HG03520 (cell line): ENCODE measurements at regions not wholly inside any gene's neighbourhood (a gene's known extent, or its start where the extent isn't known, plus 50 kb on each side); places are given as distances from the start of the nearest gene placed in this dataset.

ENCODE experiments used
- ATAC-seq: cut with Tn5 transposase; IDR thresholded peaks from one replicate; pipeline ENCODE4 v1.9.1; 2021; ENCODE audit warnings: mild to moderate bottlenecking, moderate library complexity; ENCODE audit not compliant: unreplicated experiment

- no peak for ATAC-seq
These were observed 1978.3 kb upstream of the PIK3C3 start for GRCh38 chr18:39976771-39977170.

- no peak for ATAC-seq
These were observed 1982.5 kb upstream of the PIK3C3 start for GRCh38 chr18:39972521-39972920.

GRCh38 chr18:39969803-39970494 lies 1985.1 kb upstream of the PIK3C3 start:
- ATAC-seq, result no peak

DNA sequence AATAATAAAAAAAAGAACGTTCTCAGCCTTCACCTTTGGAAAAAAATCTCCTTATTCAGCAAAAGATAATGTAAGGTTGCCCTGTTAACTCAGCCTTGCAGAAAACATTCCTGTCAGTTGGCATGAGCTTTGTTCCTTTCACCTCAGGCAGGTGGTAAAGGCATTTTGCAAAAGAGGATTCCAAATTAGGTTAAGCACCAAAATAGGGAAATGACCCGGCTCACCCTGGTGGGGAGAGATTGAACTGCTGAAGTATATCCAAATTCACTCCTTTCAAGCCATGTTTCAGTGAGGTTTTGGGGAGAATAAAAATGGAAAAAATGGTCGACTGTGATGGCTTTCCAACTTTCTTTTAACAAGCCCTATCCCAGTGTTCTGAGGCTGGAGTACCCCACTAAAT lies 1988.8 kb upstream of the PIK3C3 start:
- ATAC-seq, result no peak

GRCh38 chr18:39962546-39962945 lies 1992.5 kb upstream of the PIK3C3 start:
- no peak for ATAC-seq

DNA sequence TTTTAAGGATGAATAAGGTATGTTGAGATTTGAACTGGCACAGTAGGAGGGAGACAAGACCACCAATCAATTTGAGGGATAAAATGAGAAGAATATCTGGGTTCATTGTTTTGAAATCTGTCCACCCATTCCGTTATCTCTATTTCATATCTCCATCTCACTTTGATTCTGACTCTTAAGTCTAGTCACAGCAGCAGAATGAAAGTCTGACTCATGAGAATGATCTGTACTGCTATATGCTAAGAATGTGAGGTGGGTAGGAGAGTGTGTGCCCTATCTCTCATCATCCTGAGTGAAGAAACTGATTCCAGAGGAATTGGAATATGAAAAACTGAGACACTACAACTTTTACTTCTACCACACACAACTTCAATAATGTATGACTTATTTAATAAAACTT lies 1994.5 kb upstream of the PIK3C3 start:
- ATAC-seq, result no peak

DNA sequence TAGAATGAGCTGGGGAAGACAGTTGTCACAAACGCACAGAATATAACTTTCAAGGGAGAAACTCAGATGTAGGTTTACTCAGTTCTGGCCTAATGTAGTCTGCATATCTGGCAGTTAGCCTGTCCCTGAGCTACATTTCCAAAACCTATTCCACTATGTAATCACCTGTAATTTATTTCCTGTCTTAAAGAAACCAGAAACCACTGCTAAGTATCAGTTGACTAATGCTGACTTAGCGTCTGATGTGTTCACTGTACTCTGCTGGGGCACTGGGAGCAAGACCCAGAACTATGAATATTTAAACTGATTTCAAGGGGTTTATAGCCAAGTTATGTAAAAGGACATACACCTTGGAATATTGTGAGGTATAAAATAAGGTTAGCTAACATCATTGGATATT lies 1995.2 kb upstream of the PIK3C3 start:
- ATAC-seq, result no peak

DNA sequence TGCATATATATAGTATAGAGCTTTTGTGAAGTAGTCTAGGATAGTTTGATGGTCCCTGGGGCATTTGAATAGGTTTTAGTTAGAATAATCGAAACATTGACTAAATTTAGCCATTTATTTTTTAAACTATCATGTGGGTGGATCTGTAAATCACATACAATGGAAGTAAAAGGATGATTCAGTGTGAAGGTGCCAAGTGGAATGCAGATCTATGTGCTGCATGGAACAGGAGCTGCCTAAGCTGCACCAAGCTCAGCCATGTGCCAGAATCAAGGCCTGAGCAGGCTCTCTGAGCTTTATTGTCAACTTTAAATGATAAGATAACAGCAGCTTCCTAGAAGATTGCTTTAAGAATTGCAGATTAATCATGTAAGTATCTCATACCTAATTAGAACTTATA lies 1996.2 kb upstream of the PIK3C3 start:
- no peak for ATAC-seq

DNA sequence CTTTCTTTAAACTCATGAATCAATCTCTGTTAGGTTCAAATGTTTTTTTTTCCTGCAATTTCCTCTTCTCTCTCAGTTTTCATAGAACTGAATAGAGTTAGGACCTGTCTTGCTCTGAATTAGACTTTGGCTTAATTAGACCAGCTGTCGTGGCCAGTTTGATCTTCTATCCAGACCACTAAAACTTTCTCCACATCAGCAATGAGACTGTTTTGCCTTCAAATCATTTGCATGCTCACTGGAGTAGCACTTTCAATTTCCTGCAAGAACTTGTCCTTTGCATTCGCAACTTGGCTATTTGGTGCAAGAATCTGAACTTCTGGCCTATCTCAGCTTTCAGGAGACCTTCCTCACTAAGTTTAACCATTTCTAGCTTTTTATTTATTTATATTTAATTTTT lies 2002.2 kb upstream of the PIK3C3 start:
- no peak for ATAC-seq

- no peak for ATAC-seq
These were observed 2003.8 kb upstream of the PIK3C3 start for GRCh38 chr18:39951142-39951720.

- ATAC-seq, result no peak
These were observed 2008.4 kb upstream of the PIK3C3 start for GRCh38 chr18:39946623-39947061.

GRCh38 chr18:39945076-39945475 lies 2010.0 kb upstream of the PIK3C3 start:
- no peak for ATAC-seq

GRCh38 chr18:39942702-39943101 lies 2012.3 kb upstream of the PIK3C3 start:
- ATAC-seq, result no peak

- no peak for ATAC-seq
These were observed 2016.1 kb upstream of the PIK3C3 start for GRCh38 chr18:39938676-39939608.

DNA sequence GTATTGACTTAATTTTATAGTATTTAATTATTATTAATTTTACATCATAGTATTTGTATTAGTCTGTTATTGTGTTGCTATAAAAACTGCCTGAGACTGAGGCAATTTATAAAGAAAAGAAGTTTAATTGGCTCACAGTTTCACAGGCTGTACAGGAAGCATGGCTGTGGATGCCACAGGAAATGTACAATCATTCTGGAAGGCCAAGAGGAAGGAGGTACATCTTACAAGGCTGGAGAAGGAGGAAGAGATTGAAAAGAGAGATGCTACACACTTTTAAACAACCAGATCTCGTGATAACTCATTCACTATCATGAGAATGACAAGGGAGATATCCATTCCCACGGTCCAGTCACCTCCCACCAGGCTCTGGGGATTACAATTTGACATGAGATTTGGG lies 2019.4 kb upstream of the PIK3C3 start:
- no peak for ATAC-seq

DNA sequence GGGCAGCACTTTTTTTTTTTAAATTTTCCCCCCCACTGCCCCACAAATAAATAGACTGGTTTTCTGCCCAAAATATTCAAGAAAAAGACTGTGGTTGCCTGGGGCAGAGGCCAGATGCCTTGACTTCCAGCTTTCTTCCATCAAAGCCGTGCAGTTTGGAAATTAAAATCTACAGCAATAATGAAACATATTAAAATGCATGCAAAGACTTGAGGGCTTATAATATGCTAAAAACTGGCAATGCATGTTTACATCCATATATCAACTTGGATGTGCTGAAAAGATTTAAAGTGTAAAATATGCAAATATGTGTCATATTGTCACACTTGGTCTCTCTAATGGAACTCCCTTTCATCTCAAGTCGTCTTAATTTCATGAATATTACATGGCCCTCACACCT lies 2036.2 kb upstream of the PIK3C3 start:
- ATAC-seq, result no peak

- no peak for ATAC-seq
These were observed 2041.2 kb upstream of the PIK3C3 start for GRCh38 chr18:39913672-39914366.

- ATAC-seq, result no peak
These were observed 2043.3 kb upstream of the PIK3C3 start for GRCh38 chr18:39911716-39912115.

DNA sequence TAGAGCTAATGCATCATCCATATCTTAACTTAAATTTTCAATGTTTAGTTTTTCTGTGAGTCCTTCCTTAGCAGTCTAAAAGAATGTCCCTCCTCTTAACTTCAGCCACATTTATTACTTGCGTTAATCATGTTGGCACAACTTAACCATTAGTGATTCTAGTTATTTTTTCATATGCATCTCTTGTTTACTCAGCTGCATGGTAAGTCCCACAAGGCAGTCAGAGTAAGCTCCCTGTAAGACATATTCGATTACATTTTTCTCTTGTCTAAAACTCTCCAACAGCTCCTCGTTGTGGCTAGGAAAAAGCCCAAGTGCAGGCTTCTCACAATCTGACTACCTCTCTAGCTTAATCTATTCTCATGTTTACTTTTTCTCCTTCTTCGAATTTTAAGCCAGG lies 2045.3 kb upstream of the PIK3C3 start:
- no peak for ATAC-seq

GRCh38 chr18:39886136-39886535 lies 2068.9 kb upstream of the PIK3C3 start:
- no peak for ATAC-seq

DNA sequence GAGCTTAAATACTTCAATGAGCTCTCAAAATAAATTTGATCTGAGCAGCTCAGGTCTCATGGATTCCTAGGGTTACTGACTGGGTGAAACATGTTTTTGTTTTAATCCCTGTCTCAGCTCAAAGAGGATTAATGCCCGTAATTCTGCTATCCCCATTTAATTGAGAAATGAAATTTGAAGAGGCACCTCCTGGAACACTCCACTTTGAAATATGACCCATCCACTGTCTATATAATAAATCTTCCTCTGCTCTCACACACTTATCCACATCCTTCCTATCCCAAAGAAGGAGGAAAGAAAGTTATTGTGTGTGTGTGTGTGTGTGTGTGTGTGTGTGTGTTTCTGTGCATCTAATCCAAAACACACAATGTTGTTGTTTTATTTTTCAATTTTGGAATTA lies 2082.4 kb upstream of the PIK3C3 start:
- ATAC-seq, result no peak
